ENCODE measurements at regions not wholly inside any gene's neighbourhood (a gene's known extent, or its start where the extent isn't known, plus 50 kb on each side); places are given as distances from the start of the nearest gene placed in this dataset.

DNA sequence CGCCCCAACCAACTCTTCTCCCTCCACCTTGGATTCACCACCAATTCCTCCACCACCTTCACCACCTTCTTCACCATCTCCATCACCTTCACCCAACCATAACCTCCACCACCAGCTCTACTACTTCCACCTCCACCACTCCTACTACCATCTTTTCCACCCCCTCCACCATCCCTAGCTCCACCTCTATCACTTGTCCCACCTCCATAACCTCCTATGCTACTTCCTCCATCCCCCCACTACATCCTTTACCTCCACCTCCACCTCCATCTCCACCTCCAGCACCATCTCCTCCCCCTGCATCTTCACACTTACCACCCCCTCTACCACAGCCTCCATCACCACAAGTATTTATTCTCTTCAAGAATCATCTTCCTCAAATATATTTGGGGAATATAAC, 254.9 kb upstream of the EGLN3 start:
- no peaks in the 10 kb centered on the region for H3K79me2 ChIP-seq (ENCODE audit: control insufficient read depth, insufficient read depth, low read length)
- FAIRE-seq (no peak), DNase-seq (ENCODE audit: low read depth, low spot score) (no peak)
- no peak overlapping the region for H3K4me2 ChIP-seq (ENCODE audit: control insufficient read depth, extremely low read depth, insufficient read depth, low read depth, low read length)
- H4K20me1 ChIP-seq (ENCODE audit: control insufficient read depth, extremely low read depth, insufficient read depth, low read length), result no peaks in the 10 kb centered on the region
- H3K27ac ChIP-seq (ENCODE audit: control insufficient read depth, insufficient read depth, low read length), result no peak overlapping the region
- H3K36me3 ChIP-seq (ENCODE audit: control insufficient read depth in 2 of 2, extremely low read depth in 1 of 2, insufficient read depth in 2 of 2, low read length in 2 of 2), result no peaks in the 10 kb centered on the region
- no peak for TF ChIP-seq EZH2 (IDR thresholded peaks at IDR 0.05; ENCODE audit: low read length)
- TF ChIP-seq, protein P1, sequence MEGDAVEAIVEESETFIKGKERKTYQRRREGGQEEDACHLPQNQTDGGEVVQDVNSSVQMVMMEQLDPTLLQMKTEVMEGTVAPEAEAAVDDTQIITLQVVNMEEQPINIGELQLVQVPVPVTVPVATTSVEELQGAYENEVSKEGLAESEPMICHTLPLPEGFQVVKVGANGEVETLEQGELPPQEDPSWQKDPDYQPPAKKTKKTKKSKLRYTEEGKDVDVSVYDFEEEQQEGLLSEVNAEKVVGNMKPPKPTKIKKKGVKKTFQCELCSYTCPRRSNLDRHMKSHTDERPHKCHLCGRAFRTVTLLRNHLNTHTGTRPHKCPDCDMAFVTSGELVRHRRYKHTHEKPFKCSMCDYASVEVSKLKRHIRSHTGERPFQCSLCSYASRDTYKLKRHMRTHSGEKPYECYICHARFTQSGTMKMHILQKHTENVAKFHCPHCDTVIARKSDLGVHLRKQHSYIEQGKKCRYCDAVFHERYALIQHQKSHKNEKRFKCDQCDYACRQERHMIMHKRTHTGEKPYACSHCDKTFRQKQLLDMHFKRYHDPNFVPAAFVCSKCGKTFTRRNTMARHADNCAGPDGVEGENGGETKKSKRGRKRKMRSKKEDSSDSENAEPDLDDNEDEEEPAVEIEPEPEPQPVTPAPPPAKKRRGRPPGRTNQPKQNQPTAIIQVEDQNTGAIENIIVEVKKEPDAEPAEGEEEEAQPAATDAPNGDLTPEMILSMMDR (optimal IDR thresholded peaks at IDR 0.05 in 1 of 3, IDR thresholded peaks at IDR 0.05 in 1 of 3, conservative IDR thresholded peaks at IDR 0.05 in 1 of 3; ENCODE audit: extremely low read depth in 1 of 3, insufficient read depth in 2 of 3, low read length in 3 of 3), result no peak
- H2AFZ ChIP-seq (ENCODE audit: control insufficient read depth, low read length), result no peak overlapping the region
- no peak overlapping the region for H3K9ac ChIP-seq (ENCODE audit: control insufficient read depth, extremely low read depth, insufficient read depth, low read length)
- no peaks in the 10 kb centered on the region for H3K9me3 ChIP-seq (ENCODE audit: control insufficient read depth, low read depth, low read length)
- no peaks in the 10 kb centered on the region for H3K9me1 ChIP-seq (ENCODE audit: control insufficient read depth, extremely low read depth, insufficient read depth, low read length)
- no peaks in the 10 kb centered on the region for H3K27me3 ChIP-seq (ENCODE audit: control insufficient read depth, extremely low read depth, insufficient read depth, low read length)
- H3K4me3 ChIP-seq (ENCODE audit: control insufficient read depth in 2 of 3, extremely low read depth in 1 of 3, insufficient read depth in 2 of 3, low read depth in 1 of 3, low read length in 3 of 3), result no peak overlapping the region
- peaks cover 12% of the 10 kb centered on the region for H3K4me1 ChIP-seq (ENCODE audit: control insufficient read depth, extremely low read depth, insufficient read depth, low read length)
- dilution Hi-C loops (cut with MboI; ENCODE audit: extremely low pct_ligation_motif_present, low sequenced_read_pairs), result no loop called here

DNA sequence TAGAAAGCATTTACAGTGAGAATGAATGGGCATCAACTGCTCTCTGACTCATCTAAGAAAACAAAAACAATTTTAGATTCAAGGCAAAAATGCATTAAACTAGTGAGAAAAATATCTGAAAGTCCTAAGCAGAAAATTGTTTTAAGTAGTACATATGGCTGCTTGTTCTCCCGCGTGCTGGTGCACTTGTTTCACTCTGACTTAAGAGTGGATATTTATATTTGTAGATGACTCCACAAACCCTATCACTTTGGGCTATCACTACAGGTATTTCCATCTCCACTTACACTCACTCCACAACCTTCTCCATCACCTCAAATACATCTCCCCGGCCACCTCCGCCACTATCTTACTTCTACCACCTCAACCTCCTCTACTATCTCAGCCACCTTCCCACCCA, 253.9 kb upstream of the EGLN3 start:
- H3K27ac ChIP-seq (ENCODE audit: control insufficient read depth, insufficient read depth, low read length), result no peak overlapping the region
- H3K4me2 ChIP-seq (ENCODE audit: control insufficient read depth, extremely low read depth, insufficient read depth, low read depth, low read length), result no peak overlapping the region
- no peak overlapping the region for H3K9ac ChIP-seq (ENCODE audit: control insufficient read depth, extremely low read depth, insufficient read depth, low read length)
- H3K79me2 ChIP-seq (ENCODE audit: control insufficient read depth, insufficient read depth, low read length), result no peaks in the 10 kb centered on the region
- H3K36me3 ChIP-seq (ENCODE audit: control insufficient read depth in 2 of 2, extremely low read depth in 1 of 2, insufficient read depth in 2 of 2, low read length in 2 of 2), result no peaks in the 10 kb centered on the region
- H3K4me1 ChIP-seq (ENCODE audit: control insufficient read depth, extremely low read depth, insufficient read depth, low read length), result peaks cover 12% of the 10 kb centered on the region
- H3K4me3 ChIP-seq (ENCODE audit: control insufficient read depth in 2 of 3, extremely low read depth in 1 of 3, insufficient read depth in 2 of 3, low read depth in 1 of 3, low read length in 3 of 3), result no peak overlapping the region
- H3K9me1 ChIP-seq (ENCODE audit: control insufficient read depth, extremely low read depth, insufficient read depth, low read length), result no peaks in the 10 kb centered on the region
- H2AFZ ChIP-seq (ENCODE audit: control insufficient read depth, low read length), result no peak overlapping the region
- FAIRE-seq, result no peak
- H3K27me3 ChIP-seq (ENCODE audit: control insufficient read depth, extremely low read depth, insufficient read depth, low read length), result no peaks in the 10 kb centered on the region
- no peaks in the 10 kb centered on the region for H3K9me3 ChIP-seq (ENCODE audit: control insufficient read depth, low read depth, low read length)
- DNase-seq (ENCODE audit: low read depth, low spot score), result no peak
- H4K20me1 ChIP-seq (ENCODE audit: control insufficient read depth, extremely low read depth, insufficient read depth, low read length), result no peaks in the 10 kb centered on the region
- dilution Hi-C loops (cut with MboI; ENCODE audit: extremely low pct_ligation_motif_present, low sequenced_read_pairs), result no loop called here
- TF ChIP-seq, protein P1 (optimal IDR thresholded peaks at IDR 0.05 in 1 of 3, IDR thresholded peaks at IDR 0.05 in 1 of 3, conservative IDR thresholded peaks at IDR 0.05 in 1 of 3; ENCODE audit: extremely low read depth in 1 of 3, insufficient read depth in 2 of 3, low read length in 3 of 3), result no peak
- no peak for TF ChIP-seq EZH2 (IDR thresholded peaks at IDR 0.05; ENCODE audit: low read length)

All from keratinocyte (primary cell).